Ovary (tissue), 3 donors: ENCODE measurements at regions not wholly inside any gene's neighbourhood (a gene's known extent, or its start where the extent isn't known, plus 50 kb on each side); places are given as distances from the start of the nearest gene placed in this dataset.

Experiments used
- POLR2A ChIP-seq: fragments of 450-650 bp; IDR thresholded peaks from one replicate; pipeline ENCODE4 v1.6.1; 2017; ENCODE audit warnings: antibody characterized with exemption, mild to moderate bottlenecking, moderate library complexity
- TF ChIP-seq, protein P1 (sequence below), 3 donors: fragments of 450-650 bp in 2 of 3; fragments of 200-600 bp in 1 of 3; IDR thresholded peaks; one replicate each; pipeline versions ENCODE4 v1.5.1 to v1.8.0; 2016 to 2022; ENCODE audit warnings: antibody characterized with exemption in 3 of 3, mild to moderate bottlenecking in 1 of 3
- donor health status: DM: no; HTN: no; CAD: no.

DNA sequence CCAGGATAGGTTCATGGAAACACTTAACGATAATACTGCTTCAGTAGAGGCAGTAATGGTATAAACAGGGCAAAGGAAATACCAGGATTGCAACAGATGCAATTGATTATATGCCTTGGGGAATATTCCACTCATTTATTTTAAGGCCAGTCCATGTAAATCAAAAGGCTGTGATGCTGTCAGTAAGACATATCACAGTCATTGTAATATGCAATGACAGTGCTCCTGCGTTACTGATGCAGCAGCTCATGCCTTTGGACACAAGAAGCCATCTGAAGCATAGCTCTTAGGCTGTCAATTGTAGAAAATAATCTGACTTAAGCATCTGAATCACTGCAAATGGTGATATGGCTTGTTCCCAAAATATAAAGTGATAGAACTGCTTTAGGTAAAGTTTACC, 674.8 kb downstream of the TMTC2 start:
- TF ChIP-seq, protein P1, sequence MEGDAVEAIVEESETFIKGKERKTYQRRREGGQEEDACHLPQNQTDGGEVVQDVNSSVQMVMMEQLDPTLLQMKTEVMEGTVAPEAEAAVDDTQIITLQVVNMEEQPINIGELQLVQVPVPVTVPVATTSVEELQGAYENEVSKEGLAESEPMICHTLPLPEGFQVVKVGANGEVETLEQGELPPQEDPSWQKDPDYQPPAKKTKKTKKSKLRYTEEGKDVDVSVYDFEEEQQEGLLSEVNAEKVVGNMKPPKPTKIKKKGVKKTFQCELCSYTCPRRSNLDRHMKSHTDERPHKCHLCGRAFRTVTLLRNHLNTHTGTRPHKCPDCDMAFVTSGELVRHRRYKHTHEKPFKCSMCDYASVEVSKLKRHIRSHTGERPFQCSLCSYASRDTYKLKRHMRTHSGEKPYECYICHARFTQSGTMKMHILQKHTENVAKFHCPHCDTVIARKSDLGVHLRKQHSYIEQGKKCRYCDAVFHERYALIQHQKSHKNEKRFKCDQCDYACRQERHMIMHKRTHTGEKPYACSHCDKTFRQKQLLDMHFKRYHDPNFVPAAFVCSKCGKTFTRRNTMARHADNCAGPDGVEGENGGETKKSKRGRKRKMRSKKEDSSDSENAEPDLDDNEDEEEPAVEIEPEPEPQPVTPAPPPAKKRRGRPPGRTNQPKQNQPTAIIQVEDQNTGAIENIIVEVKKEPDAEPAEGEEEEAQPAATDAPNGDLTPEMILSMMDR (IDR thresholded peaks at IDR 0.05): no peak
- no peak for TF ChIP-seq POLR2A
